ENCODE measurements at regions not wholly inside any gene's neighbourhood (a gene's known extent, or its start where the extent isn't known, plus 50 kb on each side); places are given as distances from the start of the nearest gene placed in this dataset.

- Histone ChIP-seq H3K27ac (peak overlapping the region; percentile 7 to 47 (median 14)), H3K27me3 (no peaks in the 10 kb centered on the region), H3K4me3 (replicated peaks in 1 of 3) (no peak overlapping the region), H3K36me3 (no peaks in the 10 kb centered on the region), H3K9me3 (no peaks in the 10 kb centered on the region), H3K4me1 (peaks cover 7 to 26% of the 10 kb centered on the region in 2 donors)
- WGBS, 2 donors, result 29% methylated on average over 7 to 8 of the region's 8 CpGs
- TF ChIP-seq CTCF (IDR thresholded peaks at IDR 0.05), result no peak
- TF ChIP-seq POLR2A (IDR thresholded peaks at IDR 0.05), result no peak
- intact Hi-C loops (cut with DNase I), result no loop called here
- peak; percentile 84 to 86 for DNase-seq
Measured at GRCh38 chr2:18167871-18168270, 289.4 kb downstream of the KCNS3 start.

- 90 to 94% methylated on average over 5 of the region's 5 CpGs for WGBS, 2 donors
- TF ChIP-seq POLR2A (IDR thresholded peaks at IDR 0.05) (no peak), CTCF (IDR thresholded peaks at IDR 0.05) (no peak)
- H3K27me3 ChIP-seq, result no peaks in the 10 kb centered on the region
- no peaks in the 10 kb centered on the region for H3K9me3 ChIP-seq
- intact Hi-C loops (cut with DNase I), result no loop called here
- no peak for DNase-seq
- peaks cover 0 to 14% of the 10 kb centered on the region in 2 donors for H3K4me1 ChIP-seq
- no peak overlapping the region for H3K27ac ChIP-seq
- H3K4me3 ChIP-seq (replicated peaks in 1 of 3), result no peak overlapping the region
- no peaks in the 10 kb centered on the region for H3K36me3 ChIP-seq
Measured at GRCh38 chr2:18161681-18162080, 283.2 kb downstream of the KCNS3 start.

GRCh38 chr2:18159896-18160295 is 281.4 kb downstream of the KCNS3 start:
- TF ChIP-seq POLR2A (IDR thresholded peaks at IDR 0.05) (no peak), CTCF (IDR thresholded peaks at IDR 0.05) (no peak)
- no peaks in the 10 kb centered on the region for H3K9me3 ChIP-seq
- no peaks in the 10 kb centered on the region for H3K27me3 ChIP-seq
- no peak overlapping the region for H3K4me3 ChIP-seq (replicated peaks in 1 of 3)
- H3K36me3 ChIP-seq, result no peaks in the 10 kb centered on the region
- intact Hi-C loops (cut with DNase I), result loop anchor here (10.0 kb wide), 1 partner anchor 305 kb away; no protein-coding TSS in a partner anchor
- H3K27ac ChIP-seq, result no peak overlapping the region
- H3K4me1 ChIP-seq, result peaks cover 0 to 14% of the 10 kb centered on the region in 2 donors
- no peak for DNase-seq
- 43 to 55% methylated on average over 5 of the region's 5 CpGs for WGBS, 2 donors

- Histone ChIP-seq H3K27ac (no peak overlapping the region), H3K27me3 (no peaks in the 10 kb centered on the region), H3K36me3 (no peaks in the 10 kb centered on the region), H3K4me3 (replicated peaks in 1 of 3) (no peak overlapping the region), H3K4me1 (peaks cover 0 to 14% of the 10 kb centered on the region in 2 donors), H3K9me3 (no peaks in the 10 kb centered on the region)
- TF ChIP-seq POLR2A (IDR thresholded peaks at IDR 0.05) (no peak), CTCF (IDR thresholded peaks at IDR 0.05) (no peak)
- intact Hi-C loops (cut with DNase I), result loop anchor here (10.0 kb wide), 1 partner anchor 302 kb away; no protein-coding TSS in a partner anchor
- 80 to 97% methylated on average over 2 of the region's 2 CpGs for WGBS, 2 donors
- no peak for DNase-seq
Measured at GRCh38 chr2:18156421-18156820, 278.0 kb downstream of the KCNS3 start.

GRCh38 chr2:18156002-18156401 is 277.5 kb downstream of the KCNS3 start:
- Histone ChIP-seq H3K4me1 (peaks cover 0 to 10% of the 10 kb centered on the region in 2 donors), H3K9me3 (no peaks in the 10 kb centered on the region), H3K27me3 (no peaks in the 10 kb centered on the region), H3K27ac (no peak overlapping the region), H3K4me3 (replicated peaks in 1 of 3) (no peak overlapping the region), H3K36me3 (no peaks in the 10 kb centered on the region)
- intact Hi-C loops (cut with DNase I), result loop anchor here (10.0 kb wide), 1 partner anchor 301 kb away; no protein-coding TSS in a partner anchor
- DNase-seq, result no peak
- 65 to 73% methylated on average over 2 of the region's 2 CpGs for WGBS, 2 donors
- TF ChIP-seq POLR2A (IDR thresholded peaks at IDR 0.05) (no peak), CTCF (IDR thresholded peaks at IDR 0.05) (no peak)
